ENCODE measurements at regions not wholly inside any gene's neighbourhood (a gene's known extent, or its start where the extent isn't known, plus 50 kb on each side); places are given as distances from the start of the nearest gene placed in this dataset.

- DNase-seq (ENCODE audit: low spot score), result no peak
Observed at GRCh38 chr1:25056536-25056935, 126.5 kb upstream of the RUNX3 start.

- no peak for DNase-seq (ENCODE audit: low spot score)
Observed at GRCh38 chr1:25055961-25056360, 125.9 kb upstream of the RUNX3 start.

GRCh38 chr1:25055324-25055780, 125.3 kb upstream of the RUNX3 start:
- no peak for DNase-seq (ENCODE audit: low spot score)

GRCh38 chr1:25054526-25055323, 124.6 kb upstream of the RUNX3 start:
- DNase-seq (ENCODE audit: low spot score), result no peak

- no peak for DNase-seq (ENCODE audit: low spot score)
Observed at GRCh38 chr1:25053576-25054250, 123.6 kb upstream of the RUNX3 start.

GRCh38 chr1:25051906-25052305, 121.8 kb upstream of the RUNX3 start:
- DNase-seq (ENCODE audit: low spot score), result no peak

- DNase-seq (ENCODE audit: low spot score), result no peak
Observed at GRCh38 chr1:25051504-25051903, 121.4 kb upstream of the RUNX3 start.

GRCh38 chr1:25050165-25050564, 120.1 kb upstream of the RUNX3 start:
- no peak for DNase-seq (ENCODE audit: low spot score)

GRCh38 chr1:25049190-25049589, 119.1 kb upstream of the RUNX3 start:
- DNase-seq (ENCODE audit: low spot score), result no peak

- DNase-seq (ENCODE audit: low spot score), result no peak
Observed at GRCh38 chr1:25048728-25049127, 118.7 kb upstream of the RUNX3 start.

GRCh38 chr1:25047506-25048240, 117.6 kb upstream of the RUNX3 start:
- DNase-seq (ENCODE audit: low spot score), result no peak

- DNase-seq (ENCODE audit: low spot score), result no peak
Observed at GRCh38 chr1:25046194-25046532, 116.1 kb upstream of the RUNX3 start.

- DNase-seq (ENCODE audit: low spot score), result no peak
Observed at GRCh38 chr1:25045480-25046193, 115.6 kb upstream of the RUNX3 start.

GRCh38 chr1:25043228-25043580, 113.1 kb upstream of the RUNX3 start:
- DNase-seq (ENCODE audit: low spot score), result no peak

GRCh38 chr1:25042331-25043227, 112.5 kb upstream of the RUNX3 start:
- no peak for DNase-seq (ENCODE audit: low spot score)

- no peak for DNase-seq (ENCODE audit: low spot score)
Observed at GRCh38 chr1:25041916-25042315, 111.8 kb upstream of the RUNX3 start.

- no peak for DNase-seq (ENCODE audit: low spot score)
Observed at GRCh38 chr1:25040122-25040685, 110.1 kb upstream of the RUNX3 start.

GRCh38 chr1:25039229-25039628, 109.2 kb upstream of the RUNX3 start:
- no peak for DNase-seq (ENCODE audit: low spot score)

GRCh38 chr1:25038699-25039098, 108.6 kb upstream of the RUNX3 start:
- no peak for DNase-seq (ENCODE audit: low spot score)

Data from HT-29 (cell line).